Epithelial cell of esophagus (primary cell): ENCODE measurements at regions not wholly inside any gene's neighbourhood (a gene's known extent, or its start where the extent isn't known, plus 50 kb on each side); places are given as distances from the start of the nearest gene placed in this dataset.

ENCODE experiments used
- DNase-seq: peaks from one replicate; pipeline ENCODE4 v3.0.0; 2010; ENCODE audit warnings: low read depth
- H3K4me3 ChIP-seq: 2 replicates; pipeline ENCODE4 v1.5.1; 2011; ENCODE audit warnings: mild to moderate bottlenecking, low read length, control low read depth
- TF ChIP-seq, protein P1 (sequence below): IDR thresholded peaks from 2 replicates; pipeline ENCODE4 v1.5.1; 2011; ENCODE audit warnings: low read depth, mild to moderate bottlenecking, low read length, control low read depth, inconsistent platforms; ENCODE audit not compliant: insufficient read depth; ENCODE audit errors: missing control alignments

- DNase-seq, result no peak
- TF ChIP-seq, protein P1, sequence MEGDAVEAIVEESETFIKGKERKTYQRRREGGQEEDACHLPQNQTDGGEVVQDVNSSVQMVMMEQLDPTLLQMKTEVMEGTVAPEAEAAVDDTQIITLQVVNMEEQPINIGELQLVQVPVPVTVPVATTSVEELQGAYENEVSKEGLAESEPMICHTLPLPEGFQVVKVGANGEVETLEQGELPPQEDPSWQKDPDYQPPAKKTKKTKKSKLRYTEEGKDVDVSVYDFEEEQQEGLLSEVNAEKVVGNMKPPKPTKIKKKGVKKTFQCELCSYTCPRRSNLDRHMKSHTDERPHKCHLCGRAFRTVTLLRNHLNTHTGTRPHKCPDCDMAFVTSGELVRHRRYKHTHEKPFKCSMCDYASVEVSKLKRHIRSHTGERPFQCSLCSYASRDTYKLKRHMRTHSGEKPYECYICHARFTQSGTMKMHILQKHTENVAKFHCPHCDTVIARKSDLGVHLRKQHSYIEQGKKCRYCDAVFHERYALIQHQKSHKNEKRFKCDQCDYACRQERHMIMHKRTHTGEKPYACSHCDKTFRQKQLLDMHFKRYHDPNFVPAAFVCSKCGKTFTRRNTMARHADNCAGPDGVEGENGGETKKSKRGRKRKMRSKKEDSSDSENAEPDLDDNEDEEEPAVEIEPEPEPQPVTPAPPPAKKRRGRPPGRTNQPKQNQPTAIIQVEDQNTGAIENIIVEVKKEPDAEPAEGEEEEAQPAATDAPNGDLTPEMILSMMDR, result no peak
- H3K4me3 ChIP-seq, result no peak overlapping the region
Observed at GRCh38 chr12:63078906-63079305, 72.1 kb downstream of the AVPR1A start.

DNA sequence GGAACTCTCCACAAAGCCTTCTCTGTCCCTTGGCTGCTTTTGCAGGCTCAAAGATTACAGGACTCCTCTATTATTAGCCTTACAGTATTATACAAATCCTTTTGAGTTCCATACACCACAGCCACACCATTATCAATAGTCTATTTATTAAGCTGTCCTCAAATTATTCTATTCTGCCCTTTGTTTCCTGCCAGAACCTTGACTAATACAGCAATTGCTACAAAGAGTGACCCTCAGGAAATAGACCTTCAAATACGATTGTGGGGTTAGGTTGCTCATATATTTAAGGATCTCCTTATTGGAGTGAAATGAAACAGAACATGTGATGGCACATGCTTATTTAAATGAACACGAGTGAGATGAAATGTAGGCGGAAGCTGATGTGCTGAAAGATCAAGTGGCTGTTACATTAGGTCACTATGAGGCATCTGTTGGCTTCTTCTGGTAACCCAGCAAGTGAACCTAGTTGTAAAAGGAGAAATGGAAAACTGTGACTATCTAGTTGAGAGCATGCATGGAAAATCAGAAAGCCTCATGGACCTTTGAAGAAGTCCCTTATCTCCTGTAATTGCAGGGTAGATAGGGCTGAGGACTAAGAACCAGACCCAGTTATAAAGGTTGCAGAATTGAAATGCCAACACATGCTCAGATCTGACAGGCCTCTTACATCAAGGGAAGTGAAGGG, 75.5 kb downstream of the AVPR1A start:
- TF ChIP-seq, protein P1, result no peak
- no peak overlapping the region for H3K4me3 ChIP-seq
- DNase-seq, result no peak

GRCh38 chr12:63070709-63071108, 80.3 kb downstream of the AVPR1A start:
- no peak overlapping the region for H3K4me3 ChIP-seq
- TF ChIP-seq, protein P1, result no peak
- DNase-seq, result no peak

DNA sequence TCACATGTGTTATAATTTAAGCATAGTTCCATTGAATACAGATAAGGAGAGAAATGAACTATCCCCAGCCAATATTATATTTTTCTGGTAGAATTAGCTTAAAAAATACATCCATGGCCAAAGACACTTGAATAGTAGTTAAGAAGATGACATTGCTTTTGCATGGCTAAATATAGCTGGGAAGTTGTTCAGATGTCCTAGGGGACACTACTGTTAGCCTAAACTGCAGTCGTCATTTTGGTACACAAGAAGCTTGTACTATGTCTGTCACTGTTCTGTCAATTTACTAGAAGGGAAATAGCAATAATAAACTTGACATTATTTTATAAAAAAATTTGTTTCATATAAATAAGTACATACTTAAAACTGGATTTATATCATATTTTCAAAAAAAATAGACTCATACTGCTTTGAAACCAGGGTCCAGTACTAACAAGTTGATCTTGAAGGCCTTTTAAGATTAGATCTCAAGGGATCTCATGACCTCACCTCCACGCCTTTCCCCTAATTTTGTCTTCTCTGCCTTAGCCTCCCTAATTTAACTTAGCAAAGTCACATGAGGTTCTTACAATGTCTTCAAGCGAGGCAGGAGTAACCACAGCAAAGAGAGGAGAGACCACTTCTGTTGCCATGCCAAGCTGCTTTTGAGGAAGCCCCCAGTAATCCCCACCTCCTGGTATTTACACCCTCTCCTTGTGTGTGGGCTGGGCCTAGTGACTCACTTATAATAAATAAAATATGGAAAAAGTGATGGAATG, 81.0 kb downstream of the AVPR1A start:
- no peak for DNase-seq

GRCh38 chr12:63068857-63069442, 82.1 kb downstream of the AVPR1A start:
- peak; percentile 65 for DNase-seq
- TF ChIP-seq, protein P1, result peak; percentile 51
- no peak overlapping the region for H3K4me3 ChIP-seq

More for the DNA sequence above, 81.0 kb downstream of the AVPR1A start:
- TF ChIP-seq, protein P1, result no peak
- H3K4me3 ChIP-seq, result no peak overlapping the region

DNA sequence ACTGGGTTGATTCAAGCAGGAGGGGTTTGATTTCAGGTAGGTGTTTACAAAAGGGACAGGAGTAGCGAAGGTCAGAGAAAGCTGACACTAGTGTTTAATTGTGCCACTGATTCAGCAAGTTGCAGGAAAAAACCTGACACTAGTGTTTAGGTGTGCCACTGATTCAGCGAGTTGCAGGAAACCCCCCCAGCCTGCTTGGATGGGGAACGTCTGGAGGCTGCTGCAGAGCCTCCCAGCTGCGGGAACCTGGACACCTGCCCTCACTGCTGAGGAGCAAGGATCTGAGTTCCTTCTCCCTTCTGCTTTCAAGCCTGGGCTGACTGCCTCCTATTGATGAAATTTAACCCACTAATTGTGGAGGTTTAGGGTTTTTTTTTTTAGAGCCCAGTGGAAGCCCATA, 84.2 kb downstream of the AVPR1A start:
- H3K4me3 ChIP-seq, result no peak overlapping the region
- TF ChIP-seq, protein P1, result no peak

DNA sequence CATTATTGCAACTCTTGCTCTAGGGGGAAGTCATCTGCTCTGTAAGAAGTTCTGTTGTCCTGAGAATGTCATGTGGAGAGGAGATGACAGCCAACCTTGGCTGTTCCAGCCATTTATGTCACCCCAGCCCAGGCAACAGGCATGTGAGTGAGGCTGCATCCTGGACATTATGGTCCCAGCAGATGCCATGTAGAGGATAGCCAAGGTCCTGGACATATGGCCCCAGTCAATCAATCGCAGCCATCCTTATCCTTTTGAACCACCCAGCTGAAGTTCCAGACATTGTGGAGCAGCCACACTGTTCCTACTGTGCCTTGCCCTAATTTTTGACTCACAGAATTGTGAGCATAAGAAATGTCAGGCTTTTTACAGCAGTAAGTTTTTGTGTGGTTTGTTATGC, 84.9 kb downstream of the AVPR1A start:
- DNase-seq, result no peak
- no peak overlapping the region for H3K4me3 ChIP-seq
- TF ChIP-seq, protein P1, result no peak

More for the DNA sequence above, 84.2 kb downstream of the AVPR1A start:
- no peak for DNase-seq
